ENCODE measurements at regions not wholly inside any gene's neighbourhood (a gene's known extent, or its start where the extent isn't known, plus 50 kb on each side); places are given as distances from the start of the nearest gene placed in this dataset.

GRCh38 chr5:38734353-38734752 lies 111.5 kb upstream of the OSMR start:
- no peak overlapping the region for H3K27ac ChIP-seq (ENCODE audit: low read depth, low read length, poor library complexity, severe bottlenecking)
- DNase-seq (ENCODE audit: low spot score): no peak
- TF ChIP-seq EZH2 (IDR thresholded peaks at IDR 0.05; ENCODE audit: borderline replicate concordance, low read depth, low read length, poor library complexity, severe bottlenecking) (no peak), CTCF (conservative IDR thresholded peaks at IDR 0.05; ENCODE audit: low read depth, low read length) (peak; percentile 31; the same call in 1 of the 2 replicates)
- no peaks in the 10 kb centered on the region for H3K9me3 ChIP-seq (ENCODE audit: low read depth, low read length, poor library complexity, severe bottlenecking)
- peaks cover 3% of the 10 kb centered on the region for H3K4me1 ChIP-seq (ENCODE audit: insufficient read depth, low read length, poor library complexity, severe bottlenecking)
- ChIA-PET CTCF (no interaction called here), POLR2A (ENCODE audit: low non-redundant PET) (no interaction called here)
- no peaks in the 10 kb centered on the region for H3K36me3 ChIP-seq (ENCODE audit: insufficient read depth, low read length, poor library complexity, severe bottlenecking)
- H3K27me3 ChIP-seq (replicated peaks; ENCODE audit: insufficient read depth, low read depth, low read length, poor library complexity): no peaks in the 10 kb centered on the region
- intact Hi-C loops (cut with micrococcal nuclease; ENCODE audit: unreplicated experiment): no loop called here
- no TSS peak for BruUV-seq (replicated peaks)
- H3K4me3 ChIP-seq (ENCODE audit: low read depth, low read length, poor library complexity, severe bottlenecking): no peak overlapping the region

GRCh38 chr5:38736089-38736488 lies 109.7 kb upstream of the OSMR start:
- H3K27ac ChIP-seq (ENCODE audit: low read depth, low read length, poor library complexity, severe bottlenecking): no peak overlapping the region
- intact Hi-C loops (cut with micrococcal nuclease; ENCODE audit: unreplicated experiment): no loop called here
- no peaks in the 10 kb centered on the region for H3K27me3 ChIP-seq (replicated peaks; ENCODE audit: insufficient read depth, low read depth, low read length, poor library complexity)
- H3K36me3 ChIP-seq (ENCODE audit: insufficient read depth, low read length, poor library complexity, severe bottlenecking): no peaks in the 10 kb centered on the region
- H3K4me1 ChIP-seq (ENCODE audit: insufficient read depth, low read length, poor library complexity, severe bottlenecking): peaks cover 4% of the 10 kb centered on the region
- H3K4me3 ChIP-seq (ENCODE audit: low read depth, low read length, poor library complexity, severe bottlenecking): no peak overlapping the region
- CTCF ChIA-PET: no interaction called here
- TF ChIP-seq EZH2 (IDR thresholded peaks at IDR 0.05; ENCODE audit: borderline replicate concordance, low read depth, low read length, poor library complexity, severe bottlenecking): no peak
- no peak for TF ChIP-seq CTCF (conservative IDR thresholded peaks at IDR 0.05; ENCODE audit: low read depth, low read length)
- DNase-seq (ENCODE audit: low spot score): no peak
- POLR2A ChIA-PET (ENCODE audit: low non-redundant PET): no interaction called here
- BruUV-seq (replicated peaks): no TSS peak
- no peaks in the 10 kb centered on the region for H3K9me3 ChIP-seq (ENCODE audit: low read depth, low read length, poor library complexity, severe bottlenecking)

- TF ChIP-seq CTCF (conservative IDR thresholded peaks at IDR 0.05; ENCODE audit: low read depth, low read length) (no peak), EZH2 (IDR thresholded peaks at IDR 0.05; ENCODE audit: borderline replicate concordance, low read depth, low read length, poor library complexity, severe bottlenecking) (no peak)
- CTCF ChIA-PET: no interaction called here
- BruUV-seq (replicated peaks): no TSS peak
- Histone ChIP-seq H3K4me3 (ENCODE audit: low read depth, low read length, poor library complexity, severe bottlenecking) (no peak overlapping the region), H3K4me1 (ENCODE audit: insufficient read depth, low read length, poor library complexity, severe bottlenecking) (peaks cover 4% of the 10 kb centered on the region), H3K27ac (ENCODE audit: low read depth, low read length, poor library complexity, severe bottlenecking) (no peak overlapping the region), H3K36me3 (ENCODE audit: insufficient read depth, low read length, poor library complexity, severe bottlenecking) (no peaks in the 10 kb centered on the region), H3K27me3 (replicated peaks; ENCODE audit: insufficient read depth, low read depth, low read length, poor library complexity) (no peaks in the 10 kb centered on the region), H3K9me3 (ENCODE audit: low read depth, low read length, poor library complexity, severe bottlenecking) (peaks cover 2% of the 10 kb centered on the region)
- POLR2A ChIA-PET (ENCODE audit: low non-redundant PET): no interaction called here
- intact Hi-C loops (cut with micrococcal nuclease; ENCODE audit: unreplicated experiment): no loop called here
- DNase-seq (ENCODE audit: low spot score): no peak
Observed at GRCh38 chr5:38737976-38738375, 107.8 kb upstream of the OSMR start.

Data from A673 (cell line).